Right lobe of liver (tissue), 6 donors: ENCODE measurements at regions not wholly inside any gene's neighbourhood (a gene's known extent, or its start where the extent isn't known, plus 50 kb on each side); places are given as distances from the start of the nearest gene placed in this dataset.
"Not testable (repeated sequence)": the region's sequence is repeated elsewhere in the genome, so short reads cannot be mapped to it uniquely, and the experiment has no call there.

Experiments
- ATAC-seq, 4 donors: fragments of 200-7000 bp; cut with Tn5 transposase; one replicate each; pipeline ENCODE4 v1.9.1; 2020; ENCODE audit warnings: mild to moderate bottlenecking in 4 of 4, moderate library complexity in 4 of 4
- DNase-seq, 3 donors: peaks; one replicate each; pipeline ENCODE4 v3.0.0-alpha.2; 2020
- H3K27ac ChIP-seq, 3 donors: fragments of 200-600 bp; one replicate each; pipeline ENCODE4 v1.8.0; 2022
- H3K27me3 ChIP-seq, 2 donors: fragments of 200-600 bp; one replicate each; pipeline ENCODE4 v1.8.0; 2022
- H3K36me3 ChIP-seq, 4 donors: fragments of 200-600 bp; sonication (generic) in 1 of 4; one replicate each; pipeline versions ENCODE4 v1.5.1 to v1.8.0; 2017 to 2022; ENCODE audit warnings: control low read depth in 1 of 4
- H3K4me1 ChIP-seq, 4 donors: fragments of 200-600 bp; sonication (generic) in 1 of 4; one replicate each; pipeline versions ENCODE4 v1.5.1 to v1.8.0; 2017 to 2022; ENCODE audit warnings: control low read depth in 1 of 4
- H3K4me3 ChIP-seq, 3 donors: fragments of 200-600 bp; one replicate each; pipeline ENCODE4 v1.8.0; 2022
- H3K9me3 ChIP-seq, 4 donors: fragments of 200-600 bp; sonication (generic) in 1 of 4; one replicate each; pipeline versions ENCODE4 v1.5.1 to v1.8.0; 2017 to 2022; ENCODE audit warnings: control low read depth in 1 of 4
- POLR2A ChIP-seq: fragments of 450-650 bp; IDR thresholded peaks from one replicate; pipeline ENCODE4 v1.6.1; 2017; ENCODE audit warnings: antibody characterized with exemption, mild to moderate bottlenecking
- WGBS: methylation state at CpG from one replicate; pipeline ENCODE4 v1.1.6; 2018; ENCODE audit warnings: low coverage, low lambda C conversion rate; ENCODE audit not compliant: insufficient coverage; ENCODE audit errors: missing lambda C conversion rate; 5-methylcytosine and 5-hydroxymethylcytosine counted together
- intact Hi-C, 2 donors: fragments of 100-400 bp; cut with DNase I; formaldehyde crosslinking; loops; one replicate each; pipeline versions ENCODE4 v1.11.2 to v1.14.1; 2022
- TF ChIP-seq, protein P1 (sequence below), 4 donors: fragments of 200-600 bp in 3 of 4; fragments of 450-650 bp in 1 of 4; IDR thresholded peaks; one replicate each; pipeline versions ENCODE4 v1.5.1 to v1.8.0; 2016 to 2022; ENCODE audit warnings: antibody characterized with exemption in 4 of 4, mild to moderate bottlenecking in 2 of 4
- donor health status: DM: no; HTN: yes; CAD: no.
- donor health status: DM: no; HTN: no; CAD: no.
- donor health status: DM: no; HTN: no; CAD: no.
- donor health status: DM: no; HTN: yes; CAD: no.
- donor health status: DM: no; HTN: yes; CAD: no.

DNA sequence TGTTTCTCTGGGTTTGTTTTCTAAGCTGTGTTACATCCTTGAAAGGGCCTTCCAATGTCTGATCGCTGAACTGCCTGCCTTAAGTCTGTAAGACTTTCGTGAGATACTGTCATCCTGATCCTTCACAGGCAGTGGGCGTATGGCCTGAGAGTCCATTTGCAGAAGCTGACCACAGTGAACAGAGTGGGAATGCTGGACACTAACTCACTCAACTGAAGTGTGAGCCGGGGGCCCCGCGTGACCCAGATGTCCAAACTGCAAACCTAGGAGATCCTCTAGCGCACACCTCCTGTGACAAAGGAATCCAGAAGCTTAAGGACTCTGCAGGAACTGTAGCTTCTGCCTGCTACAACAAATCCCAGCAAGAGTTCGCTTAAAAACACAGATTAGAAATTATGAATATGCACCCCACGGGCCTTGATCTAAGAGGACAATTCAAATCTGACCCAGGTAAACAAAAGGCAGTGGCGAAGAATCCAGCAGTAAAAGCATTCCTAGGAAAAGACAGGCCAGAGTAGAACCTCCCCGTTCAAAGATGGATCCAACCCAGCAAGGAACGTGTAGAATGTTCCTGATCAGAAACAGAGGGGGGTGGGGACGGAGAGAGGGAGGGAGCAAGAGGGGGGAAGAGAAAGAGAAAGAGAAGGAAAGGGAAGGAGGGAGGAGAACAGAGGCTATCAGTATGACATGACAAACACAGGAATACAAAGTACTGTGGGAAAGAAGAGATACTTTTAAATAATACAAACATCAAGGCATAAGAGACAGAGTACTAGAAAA, 135.0 kb upstream of the AFDN start:
- no peak overlapping the region for H3K4me3 ChIP-seq
- 87% methylated on average over 10 of the region's 13 CpGs for WGBS
- no peak for ATAC-seq

DNA sequence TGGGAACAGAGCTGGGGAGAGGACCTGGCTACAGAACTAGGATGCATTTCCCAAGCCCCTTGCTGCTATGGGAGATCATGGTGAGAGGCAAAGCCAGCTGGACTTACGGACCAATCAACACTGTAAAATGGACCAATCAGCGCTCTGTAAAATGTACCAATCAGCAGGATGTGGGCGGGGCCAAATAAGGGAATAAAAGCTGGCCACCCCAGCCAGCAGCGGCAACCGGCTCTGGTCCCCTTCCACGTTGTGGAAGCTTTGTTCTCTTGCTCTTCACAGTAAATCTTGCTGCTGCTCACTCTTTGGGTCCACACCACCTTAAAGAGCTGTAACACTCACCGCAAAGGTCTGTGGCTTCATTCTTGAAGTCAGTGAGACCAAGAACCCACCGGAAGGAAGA, 133.2 kb upstream of the AFDN start:
- H3K27ac ChIP-seq, intact Hi-C loops, H3K9me3 ChIP-seq, H3K36me3 ChIP-seq, H3K27me3 ChIP-seq, H3K4me1 ChIP-seq, H3K4me3 ChIP-seq, DNase-seq, ATAC-seq: not testable (repeated sequence)
- 100% methylated on average over 4 of the region's 8 CpGs for WGBS

More for the DNA sequence above, 135.0 kb upstream of the AFDN start:
- no peak overlapping the region for H3K27ac ChIP-seq
- TF ChIP-seq, protein P1, sequence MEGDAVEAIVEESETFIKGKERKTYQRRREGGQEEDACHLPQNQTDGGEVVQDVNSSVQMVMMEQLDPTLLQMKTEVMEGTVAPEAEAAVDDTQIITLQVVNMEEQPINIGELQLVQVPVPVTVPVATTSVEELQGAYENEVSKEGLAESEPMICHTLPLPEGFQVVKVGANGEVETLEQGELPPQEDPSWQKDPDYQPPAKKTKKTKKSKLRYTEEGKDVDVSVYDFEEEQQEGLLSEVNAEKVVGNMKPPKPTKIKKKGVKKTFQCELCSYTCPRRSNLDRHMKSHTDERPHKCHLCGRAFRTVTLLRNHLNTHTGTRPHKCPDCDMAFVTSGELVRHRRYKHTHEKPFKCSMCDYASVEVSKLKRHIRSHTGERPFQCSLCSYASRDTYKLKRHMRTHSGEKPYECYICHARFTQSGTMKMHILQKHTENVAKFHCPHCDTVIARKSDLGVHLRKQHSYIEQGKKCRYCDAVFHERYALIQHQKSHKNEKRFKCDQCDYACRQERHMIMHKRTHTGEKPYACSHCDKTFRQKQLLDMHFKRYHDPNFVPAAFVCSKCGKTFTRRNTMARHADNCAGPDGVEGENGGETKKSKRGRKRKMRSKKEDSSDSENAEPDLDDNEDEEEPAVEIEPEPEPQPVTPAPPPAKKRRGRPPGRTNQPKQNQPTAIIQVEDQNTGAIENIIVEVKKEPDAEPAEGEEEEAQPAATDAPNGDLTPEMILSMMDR (IDR thresholded peaks at IDR 0.05), result no peak
- TF ChIP-seq POLR2A, result no peak
- no peaks in the 10 kb centered on the region for H3K27me3 ChIP-seq
- no peaks in the 10 kb centered on the region for H3K9me3 ChIP-seq
- DNase-seq, result no peak
- intact Hi-C loops, result no loop called here
- H3K4me1 ChIP-seq, result peaks cover 0 to 9% (median 4%) of the 10 kb centered on the region in 4 donors
- no peaks in the 10 kb centered on the region for H3K36me3 ChIP-seq

DNA sequence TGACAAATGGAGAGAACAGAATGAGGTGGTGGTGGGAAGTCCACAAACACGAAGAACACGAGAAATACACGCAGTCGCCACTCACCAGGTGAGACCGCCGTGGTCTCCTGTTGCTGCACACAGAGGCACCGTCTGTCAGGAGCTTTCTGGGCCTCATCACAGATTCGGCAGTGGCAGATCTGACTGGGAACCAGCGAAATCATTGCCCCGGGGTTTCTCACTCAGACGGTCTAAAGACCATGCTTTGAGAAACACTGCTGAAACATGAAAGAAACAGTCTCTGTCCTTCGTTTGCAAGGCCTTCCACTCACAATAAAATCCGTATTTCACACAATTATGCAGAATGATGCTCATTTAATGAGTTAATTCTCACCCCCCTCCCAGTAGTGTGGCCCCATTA, 130.9 kb upstream of the AFDN start:
- H3K9me3 ChIP-seq, result no peaks in the 10 kb centered on the region
- WGBS, result 91% methylated on average over 8 of the region's 13 CpGs
- no peaks in the 10 kb centered on the region for H3K27me3 ChIP-seq
- TF ChIP-seq, protein P1 (IDR thresholded peaks at IDR 0.05), result no peak
- TF ChIP-seq POLR2A, result no peak
- no peak for ATAC-seq
- H3K27ac ChIP-seq, result no peak overlapping the region
- no peak overlapping the region for H3K4me3 ChIP-seq
- H3K4me1 ChIP-seq, result no peaks in the 10 kb centered on the region
- intact Hi-C loops, result no loop called here
- no peak for DNase-seq
- H3K36me3 ChIP-seq, result no peaks in the 10 kb centered on the region

DNA sequence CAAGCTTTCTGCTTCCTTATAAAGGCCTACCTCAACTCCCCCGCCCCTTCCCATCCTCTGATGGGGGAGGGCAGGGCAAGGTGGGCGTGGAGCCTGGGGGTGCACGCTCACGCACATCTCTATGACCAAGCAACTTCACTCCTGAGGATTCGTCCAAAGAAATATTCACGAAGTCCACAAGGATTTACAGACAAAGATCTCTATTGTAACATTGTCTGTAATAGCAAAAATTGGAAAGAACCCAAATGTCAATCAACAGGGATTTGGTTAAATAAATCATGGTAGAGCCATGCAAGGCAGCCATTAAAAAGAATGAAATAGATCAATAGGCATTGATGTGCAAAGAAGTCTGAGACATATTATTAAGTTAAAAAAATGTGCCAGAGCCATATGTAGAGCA, 130.4 kb upstream of the AFDN start:
- Histone ChIP-seq H3K9me3 (no peaks in the 10 kb centered on the region), H3K36me3 (no peaks in the 10 kb centered on the region), H3K4me3 (no peak overlapping the region), H3K27me3 (no peaks in the 10 kb centered on the region), H3K27ac (no peak overlapping the region), H3K4me1 (no peaks in the 10 kb centered on the region)
- TF ChIP-seq, protein P1 (IDR thresholded peaks at IDR 0.05), result no peak
- TF ChIP-seq POLR2A, result no peak
- no peak for DNase-seq
- WGBS, result 80% methylated on average over 6 of the region's 6 CpGs
- intact Hi-C loops, result no loop called here
- ATAC-seq, result no peak

DNA sequence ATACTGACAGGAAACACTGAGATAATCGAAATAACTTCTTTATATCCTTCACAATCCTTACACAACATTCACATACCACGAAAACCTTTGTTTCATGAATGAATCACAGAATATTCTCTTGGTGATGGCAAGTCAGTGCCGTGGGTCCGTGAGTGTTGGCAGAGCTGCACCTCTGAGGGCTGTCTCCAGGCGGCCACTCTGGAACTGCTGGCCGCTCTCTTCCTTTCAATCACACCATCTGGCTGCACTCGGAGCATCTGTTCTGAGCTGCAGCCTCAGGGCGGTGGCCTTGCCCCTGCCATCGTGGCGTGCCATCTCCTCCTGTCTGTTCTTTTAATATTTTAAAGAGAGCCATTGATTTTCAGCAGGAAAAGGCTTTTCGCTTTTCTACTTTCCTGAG, 129.4 kb upstream of the AFDN start:
- no peak overlapping the region for H3K27ac ChIP-seq
- TF ChIP-seq, protein P1 (IDR thresholded peaks at IDR 0.05), result no peak

More for the DNA sequence above, 129.4 kb upstream of the AFDN start:
- Histone ChIP-seq H3K9me3 (no peaks in the 10 kb centered on the region), H3K4me1 (no peaks in the 10 kb centered on the region), H3K36me3 (no peaks in the 10 kb centered on the region), H3K27me3 (no peaks in the 10 kb centered on the region), H3K4me3 (no peak overlapping the region)
- intact Hi-C loops, result no loop called here
- WGBS, result 76% methylated on average over 11 of the region's 11 CpGs
- DNase-seq (no peak), ATAC-seq (no peak)
